GM12875 (cell line): ENCODE measurements at regions not wholly inside any gene's neighbourhood (a gene's known extent, or its start where the extent isn't known, plus 50 kb on each side); places are given as distances from the start of the nearest gene placed in this dataset.

Source experiments
- H3K4me3 ChIP-seq: one replicate; pipeline ENCODE4 v1.5.1; 2011; ENCODE audit warnings: low read depth, low read length, control low read depth
- CTCF ChIP-seq: IDR thresholded peaks from 2 replicates; pipeline ENCODE4 v1.5.1; 2011; ENCODE audit warnings: low read depth, mild to moderate bottlenecking, control low read depth, inconsistent platforms, low read length, moderate library complexity, borderline replicate concordance; ENCODE audit not compliant: insufficient read depth

DNA sequence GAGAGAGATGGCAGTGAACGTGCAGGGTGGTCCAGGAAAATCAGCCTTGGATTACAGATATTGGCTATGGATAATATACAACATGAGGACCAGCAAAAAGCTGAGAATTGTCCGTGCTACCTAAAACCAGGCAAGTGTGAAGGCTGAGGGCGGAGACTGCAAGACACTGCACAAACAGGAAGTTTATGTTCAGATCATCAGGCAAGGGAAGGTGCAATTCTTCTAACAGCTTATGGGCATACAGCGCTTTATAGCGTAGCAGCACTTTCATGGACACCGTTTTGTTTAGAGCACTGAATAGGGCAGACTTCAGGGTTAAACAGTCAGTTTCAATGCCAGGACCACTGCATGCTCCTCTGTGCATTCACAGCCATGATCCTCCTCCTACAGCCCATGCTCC lies 93.1 kb upstream of the TMEM45B start:
- no peak overlapping the region for H3K4me3 ChIP-seq
- TF ChIP-seq CTCF: no peak

GRCh38 chr11:129723146-129723760 lies 92.4 kb upstream of the TMEM45B start:
- TF ChIP-seq CTCF: no peak

GRCh38 chr11:129723761-129724162 lies 91.9 kb upstream of the TMEM45B start:
- TF ChIP-seq CTCF: no peak
- H3K4me3 ChIP-seq: no peak overlapping the region

More at GRCh38 chr11:129723146-129723760, 92.4 kb upstream of the TMEM45B start:
- H3K4me3 ChIP-seq: no peak overlapping the region

DNA sequence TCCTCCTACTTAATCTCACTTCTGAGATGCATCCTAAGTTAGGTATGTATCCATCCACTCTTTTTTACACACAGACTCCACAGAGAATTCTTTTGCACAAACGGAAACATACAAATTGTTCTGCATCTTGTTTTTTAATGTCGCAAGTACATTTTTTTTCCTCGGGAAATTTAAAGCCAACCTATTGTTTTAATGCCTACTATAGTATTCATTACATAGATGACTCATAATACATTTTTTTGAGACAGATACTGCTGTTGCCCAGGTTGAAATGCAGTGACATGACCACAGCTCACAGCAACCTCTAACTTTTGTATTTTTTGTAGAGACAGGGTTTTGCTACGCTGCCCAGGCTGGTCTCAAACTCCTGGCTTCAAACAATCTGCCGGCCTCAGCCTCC lies 90.8 kb upstream of the TMEM45B start:
- TF ChIP-seq CTCF: no peak
- H3K4me3 ChIP-seq: no peak overlapping the region

DNA sequence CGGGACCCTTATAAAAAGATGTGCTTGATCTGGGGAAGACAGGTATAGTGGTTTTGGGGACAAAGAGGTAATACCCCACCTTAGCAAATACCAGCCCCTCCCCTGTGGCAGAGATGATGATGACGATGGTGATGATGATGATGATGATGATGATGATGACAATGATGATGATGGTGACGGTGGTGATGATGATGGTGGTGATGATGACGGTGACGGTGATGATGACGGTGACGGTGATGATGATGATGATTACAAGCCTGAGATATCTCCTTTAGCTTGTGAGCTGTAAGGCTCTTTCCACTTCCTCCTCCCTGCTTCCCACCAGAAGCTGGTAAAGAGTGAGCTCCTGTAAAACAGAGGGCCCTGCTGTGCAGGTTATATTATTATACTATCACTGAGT lies 89.5 kb upstream of the TMEM45B start:
- no peak overlapping the region for H3K4me3 ChIP-seq
- TF ChIP-seq CTCF: no peak

GRCh38 chr11:129728581-129728980 lies 87.1 kb upstream of the TMEM45B start:
- TF ChIP-seq CTCF: no peak
- no peak overlapping the region for H3K4me3 ChIP-seq

DNA sequence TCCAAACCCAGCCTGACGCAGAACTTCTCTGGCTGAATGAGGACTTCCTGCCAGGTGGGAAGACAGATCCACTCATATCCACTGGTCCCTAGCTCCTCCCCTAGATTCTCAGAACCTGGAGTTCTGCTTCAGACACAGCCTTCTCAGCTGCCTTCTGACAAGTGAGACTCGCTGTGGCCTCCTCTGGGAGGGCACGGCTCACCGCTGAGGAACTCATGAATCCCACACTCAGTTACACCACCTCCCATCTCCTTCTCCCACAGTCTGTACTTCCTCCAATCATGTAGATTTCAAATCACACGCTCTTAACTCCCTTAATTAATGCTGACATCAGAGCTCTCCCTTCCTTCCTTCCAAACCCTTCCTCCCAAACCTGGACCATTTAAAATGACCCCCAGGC lies 86.4 kb upstream of the TMEM45B start:
- H3K4me3 ChIP-seq: no peak overlapping the region

More for the DNA sequence above, 86.4 kb upstream of the TMEM45B start:
- no peak for TF ChIP-seq CTCF
